Muscle of back (tissue), 3 donors: ENCODE measurements at regions not wholly inside any gene's neighbourhood (a gene's known extent, or its start where the extent isn't known, plus 50 kb on each side); places are given as distances from the start of the nearest gene placed in this dataset.
"Not testable (repeated sequence)": the region's sequence is repeated elsewhere in the genome, so short reads cannot be mapped to it uniquely, and the experiment has no call there.

Experiments
- DNase-seq, 3 donors: peaks; one replicate each; pipeline versions ENCODE4 v3.0.0 to v3.0.0-alpha.2; 2013

DNA sequence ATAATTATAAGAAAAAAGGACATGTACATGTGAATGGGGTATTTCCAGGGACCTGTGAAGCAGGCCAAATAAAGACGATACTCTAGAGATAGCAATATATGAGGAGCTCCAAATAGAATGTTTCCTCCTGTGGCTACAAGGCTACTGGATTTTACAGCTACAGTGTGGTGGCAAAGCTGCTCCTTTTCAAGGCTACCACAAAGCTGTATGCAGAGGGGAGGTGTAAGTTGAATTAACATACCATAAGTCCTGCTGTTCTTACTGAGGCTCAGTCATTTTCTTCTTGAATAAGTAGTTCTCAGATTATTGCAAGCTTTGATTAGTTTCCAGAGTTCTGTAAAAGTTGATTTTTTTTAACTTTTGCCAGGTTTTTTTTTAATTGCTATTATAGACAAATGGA, 1184.6 kb upstream of the EPHA6 start:
- no peak for DNase-seq

DNA sequence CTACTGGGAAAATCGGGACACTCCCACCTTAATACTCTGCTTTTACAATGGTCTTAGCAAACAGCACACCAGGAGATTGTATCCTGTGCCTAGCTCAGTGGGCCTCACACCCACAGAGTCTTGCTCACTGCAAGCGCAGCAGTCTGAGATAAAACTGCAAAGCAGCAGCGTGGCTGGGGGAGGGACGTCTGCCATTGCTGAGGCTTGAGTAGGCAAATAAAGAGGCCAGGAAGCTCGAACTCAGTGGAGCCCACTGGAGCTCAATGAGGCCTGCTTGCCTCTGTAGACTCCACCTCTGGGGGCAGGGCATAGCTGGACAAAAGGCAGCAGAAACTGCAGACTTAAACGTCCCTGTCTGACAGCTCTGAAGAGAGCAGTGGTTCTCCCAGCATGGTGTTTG, 1169.1 kb upstream of the EPHA6 start:
- no peak for DNase-seq

DNA sequence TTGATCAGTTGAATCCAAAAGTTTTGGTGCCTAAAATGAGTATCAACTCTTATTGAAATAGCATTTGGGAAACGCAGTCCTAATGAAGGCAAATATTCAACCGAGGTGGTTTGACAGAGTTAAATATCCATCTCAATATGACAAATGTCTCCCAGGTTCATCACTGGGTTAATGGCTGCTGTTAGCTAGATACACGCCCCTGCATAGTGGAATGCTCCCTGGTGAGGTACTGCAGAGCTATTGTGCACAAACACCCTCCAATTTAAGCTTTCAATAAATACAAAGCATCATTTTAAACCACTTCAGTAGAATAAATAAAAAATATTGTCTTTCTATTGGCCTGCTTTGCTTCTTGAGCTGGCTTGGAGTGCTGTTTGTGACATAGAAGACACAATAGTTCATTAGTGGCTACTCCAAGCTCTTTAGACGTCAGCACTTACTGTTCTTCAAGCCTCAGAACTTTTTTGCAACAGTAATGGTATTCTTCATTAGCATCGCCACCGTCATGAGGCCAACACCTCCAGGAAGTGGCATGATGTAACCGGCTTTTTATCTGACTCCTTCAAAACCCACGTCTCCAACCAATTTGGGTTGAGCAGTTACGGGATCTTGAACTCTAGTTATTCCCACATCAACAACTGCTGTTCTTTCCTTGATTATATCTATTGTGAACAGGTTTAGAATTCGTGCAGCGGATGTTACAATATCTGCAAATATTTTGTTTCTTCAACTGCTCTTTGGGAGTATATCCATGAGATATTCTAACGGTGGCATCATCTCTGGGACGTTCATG, 1159.6 kb upstream of the EPHA6 start:
- DNase-seq, result no peak

DNA sequence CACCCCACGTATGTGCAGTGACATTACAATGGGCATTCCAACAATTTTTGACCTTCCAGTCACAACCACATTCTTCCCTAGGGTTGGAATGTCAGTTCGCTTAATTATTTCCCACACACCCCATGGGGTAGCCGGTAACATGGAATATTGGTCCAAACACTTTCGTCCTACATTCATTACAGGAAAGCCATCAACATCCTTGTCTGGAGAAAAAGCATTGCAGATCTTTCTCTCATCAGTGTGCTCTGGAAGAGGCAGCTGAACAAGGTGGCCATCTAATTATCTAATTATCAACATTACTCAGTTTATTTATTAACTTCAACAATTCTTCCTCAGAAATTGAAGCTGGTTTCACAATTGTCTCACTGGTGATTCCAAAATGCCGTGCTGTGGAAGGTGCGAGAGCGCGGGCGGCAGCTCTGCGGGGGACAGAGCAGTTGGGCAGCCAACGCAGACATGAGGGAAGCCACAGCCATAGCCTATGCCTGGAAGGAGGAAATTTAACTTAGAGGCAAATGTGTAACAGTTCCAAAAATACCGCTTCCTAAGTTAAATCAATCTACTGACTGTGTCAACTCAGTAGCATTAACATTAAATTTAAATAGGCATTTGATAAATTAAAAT, 1158.9 kb upstream of the EPHA6 start:
- DNase-seq, result no peak

DNA sequence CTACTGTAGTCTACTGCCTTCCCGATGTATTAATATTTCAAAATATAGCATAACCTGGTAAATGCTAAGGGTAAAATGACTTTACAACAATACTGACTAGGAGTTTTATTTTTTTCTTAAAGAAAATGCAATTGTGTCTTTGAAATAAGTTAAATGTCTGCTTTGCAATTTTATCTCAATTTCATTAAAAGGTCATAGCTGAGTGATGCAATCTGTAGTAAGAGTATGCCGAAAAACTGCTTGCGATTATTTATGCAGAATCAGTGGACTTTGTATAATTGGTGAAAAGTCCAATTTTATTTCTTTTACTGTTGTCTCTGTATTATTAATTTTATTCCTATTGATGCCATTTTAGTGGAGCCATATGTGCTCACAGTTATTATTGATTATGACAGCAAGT, 1143.6 kb upstream of the EPHA6 start:
- DNase-seq, result no peak

DNA sequence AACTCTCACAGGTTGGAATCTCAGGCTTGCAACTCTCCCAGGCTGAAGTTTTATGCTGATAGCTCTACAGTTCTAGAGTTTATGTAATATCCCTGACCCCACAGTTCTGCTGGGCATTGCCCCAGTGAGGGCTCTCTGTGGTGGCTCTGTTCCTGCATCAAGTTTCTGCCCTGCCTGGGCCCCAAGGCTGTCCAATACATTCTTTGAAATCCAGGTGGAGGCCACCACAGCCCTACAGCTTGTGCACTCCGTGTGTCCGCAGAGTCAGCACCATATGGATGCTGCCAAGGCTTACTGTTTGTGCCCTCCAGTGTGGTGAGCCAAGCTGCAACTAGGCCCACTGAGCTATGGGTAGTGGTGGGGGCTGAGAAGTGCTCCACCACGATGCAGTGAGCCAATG, 1141.2 kb upstream of the EPHA6 start:
- DNase-seq, result no peak

DNA sequence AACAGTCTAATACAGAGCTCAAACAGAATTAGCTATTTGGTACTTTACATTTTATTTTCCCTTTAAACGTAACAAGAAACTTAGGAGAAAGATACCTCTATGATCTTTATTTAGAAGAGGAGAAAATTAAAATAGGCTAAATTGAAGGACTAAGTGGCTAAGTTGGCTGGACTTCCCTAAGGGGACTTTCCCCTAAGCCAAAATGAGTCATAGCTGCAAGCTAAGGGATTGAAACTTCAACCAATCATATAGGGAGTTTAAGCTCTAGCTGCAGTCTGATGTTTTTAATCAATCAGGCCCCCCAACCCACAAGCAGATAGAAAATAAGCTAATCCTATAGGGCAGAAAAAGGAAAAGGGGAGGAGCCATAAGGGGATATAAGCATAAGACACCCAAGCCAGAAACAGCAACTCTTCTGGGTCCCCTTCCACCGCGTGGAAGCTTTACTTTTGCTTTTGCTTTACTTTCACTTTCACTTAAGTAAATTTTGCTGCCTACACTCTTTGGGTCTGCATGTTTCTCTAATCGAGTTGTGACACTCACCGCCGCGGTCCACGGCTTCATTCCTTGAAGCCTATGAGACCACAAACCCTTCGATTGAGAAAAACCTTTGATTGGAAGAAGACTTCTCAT, 1108.5 kb upstream of the EPHA6 start:
- no peak for DNase-seq

DNA sequence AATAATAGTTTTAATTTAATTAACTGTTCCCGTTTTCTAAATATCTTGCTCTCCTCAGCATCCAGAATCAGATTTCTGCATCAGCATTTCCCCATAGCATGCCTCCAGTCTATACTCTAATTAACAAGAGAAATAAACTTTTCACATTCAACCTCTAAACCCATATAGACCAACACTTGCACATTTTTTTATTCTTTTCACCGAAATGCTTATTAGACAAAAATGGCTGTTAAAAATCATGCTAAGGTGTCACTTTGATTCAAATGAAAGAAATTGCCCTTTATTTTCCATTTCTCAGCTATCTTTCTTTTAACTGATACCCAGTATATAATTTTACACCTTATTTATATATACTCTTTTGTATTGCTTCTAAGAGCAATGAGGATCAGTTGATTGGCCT, 1107.1 kb upstream of the EPHA6 start:
- no peak for DNase-seq

DNA sequence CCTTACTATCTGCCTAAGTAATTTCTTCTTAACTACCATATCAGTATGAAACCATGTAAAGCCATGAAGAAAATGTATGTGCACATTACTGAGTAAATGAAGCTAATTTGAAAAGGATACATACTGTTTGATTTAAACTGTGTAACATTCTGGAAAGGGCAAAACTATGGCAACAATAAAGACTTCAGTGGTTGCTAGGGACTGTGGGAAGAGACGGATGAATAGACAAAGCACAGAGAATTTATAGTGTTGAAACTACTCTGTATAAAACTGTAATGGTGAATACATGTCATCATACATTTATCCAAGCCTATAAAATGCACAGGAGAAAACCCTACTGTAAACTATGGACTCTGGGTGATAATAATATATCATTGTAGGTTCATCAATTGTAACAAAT, 1103.7 kb upstream of the EPHA6 start:
- DNase-seq, result no peak

DNA sequence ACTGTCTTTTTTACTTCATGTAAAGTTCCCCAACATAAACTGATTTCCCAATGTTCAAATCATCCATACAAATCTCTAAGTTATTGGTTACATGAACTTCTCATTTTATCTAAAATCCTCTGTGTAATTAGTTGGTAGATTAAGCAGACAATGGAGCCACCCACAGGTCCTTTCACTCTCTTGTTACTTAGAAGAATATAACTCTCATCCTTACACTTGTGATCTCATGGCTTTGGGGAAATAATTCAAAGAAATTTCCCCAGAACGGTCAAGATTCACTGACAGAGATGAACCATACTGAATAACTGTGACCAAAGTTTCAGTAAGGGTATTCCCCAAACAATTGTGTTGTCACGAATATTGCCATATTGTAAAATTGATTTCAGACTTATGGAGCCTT, 1102.6 kb upstream of the EPHA6 start:
- no peak for DNase-seq

DNA sequence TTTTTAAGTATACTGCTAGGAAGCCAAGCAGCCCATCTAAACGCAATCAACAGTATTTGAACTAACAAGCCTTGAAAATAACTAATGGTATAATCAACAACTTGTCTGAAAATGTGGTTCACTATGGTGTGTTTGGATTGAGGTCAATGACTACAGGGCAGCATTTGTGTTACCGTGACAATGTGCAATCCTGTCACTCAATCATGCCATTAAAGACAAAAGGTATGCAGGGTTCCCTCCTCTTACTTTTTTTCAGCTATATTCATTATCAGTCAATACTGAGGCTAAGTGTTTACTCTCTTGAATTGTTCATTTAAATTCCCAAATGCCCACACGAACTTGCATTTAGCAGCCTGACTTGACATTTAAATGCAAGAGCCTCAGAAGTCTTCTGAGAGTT, 1099.3 kb upstream of the EPHA6 start:
- no peak for DNase-seq

DNA sequence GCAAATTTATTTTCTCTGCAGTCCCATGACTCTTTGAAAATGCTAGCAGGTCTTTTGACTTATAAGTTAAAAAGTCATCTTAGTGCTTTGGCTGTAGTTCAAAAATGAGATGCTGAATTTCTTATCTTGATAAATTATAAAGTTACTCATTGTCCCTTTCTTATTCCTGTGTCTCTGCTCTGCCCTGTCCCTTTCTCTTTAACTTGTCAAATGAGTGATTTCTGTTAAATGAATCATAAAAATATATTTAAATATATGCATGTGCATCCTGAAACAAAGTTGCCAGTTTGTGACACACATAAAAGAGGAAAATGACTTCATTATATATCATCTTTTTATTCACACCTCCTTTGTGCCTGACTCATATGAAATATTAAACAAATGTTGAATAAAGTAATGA, 1097.3 kb upstream of the EPHA6 start:
- DNase-seq, result no peak

DNA sequence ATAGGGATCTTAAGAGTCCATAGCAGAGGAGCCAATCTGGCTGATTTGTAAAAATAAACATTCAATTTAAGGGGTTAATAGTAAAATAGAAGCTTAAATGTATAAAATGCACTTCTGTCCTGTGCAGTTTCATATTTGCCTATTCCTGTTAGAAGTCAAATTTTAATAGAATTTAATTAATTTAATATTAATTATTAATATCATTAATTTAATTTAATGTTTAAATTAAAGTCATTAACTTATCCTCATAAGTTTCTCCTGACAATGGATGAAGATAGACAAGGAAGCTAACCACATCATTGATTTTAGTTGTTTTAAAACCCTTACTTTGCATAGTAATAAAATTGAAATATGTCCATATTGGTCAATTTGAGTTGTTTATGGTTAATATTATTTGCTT, 1096.2 kb upstream of the EPHA6 start:
- no peak for DNase-seq

DNA sequence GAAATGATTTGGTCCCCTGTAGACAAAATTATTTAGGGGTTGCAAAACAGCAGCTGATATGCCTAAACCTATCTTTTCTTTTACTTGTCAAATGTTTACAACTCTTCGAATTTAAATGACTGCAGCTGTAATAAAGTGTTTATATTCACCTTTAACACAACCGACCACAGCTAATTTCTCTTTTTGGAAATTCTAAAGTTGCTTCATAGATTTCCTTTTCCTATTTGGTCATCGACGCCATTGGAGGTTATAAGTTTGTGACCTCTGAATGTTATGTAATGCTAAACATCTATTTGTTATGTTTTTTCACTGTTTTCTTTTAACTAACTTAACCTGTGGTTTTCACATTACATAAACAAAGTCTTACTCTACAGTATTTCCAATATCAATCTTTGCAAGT, 1094.9 kb upstream of the EPHA6 start:
- DNase-seq, result no peak

DNA sequence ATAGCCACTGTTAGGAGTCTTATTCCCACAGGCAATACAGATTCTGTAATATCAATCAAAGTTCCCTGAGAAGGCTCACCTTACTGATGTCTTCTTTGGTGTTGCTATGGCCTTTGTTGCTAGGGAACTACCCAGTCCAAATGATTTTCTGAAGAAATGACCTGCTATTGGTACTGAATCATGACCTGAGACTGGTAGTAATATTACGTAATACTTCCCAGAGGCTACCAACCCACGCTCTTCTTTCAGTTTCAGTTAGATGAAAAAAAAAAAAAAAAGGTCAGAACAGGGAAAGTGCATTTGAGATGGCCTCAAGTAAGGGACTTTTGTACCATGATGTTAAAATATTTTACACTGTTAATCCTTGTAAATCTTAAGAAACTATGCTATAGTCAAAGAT, 1092.5 kb upstream of the EPHA6 start:
- no peak for DNase-seq

DNA sequence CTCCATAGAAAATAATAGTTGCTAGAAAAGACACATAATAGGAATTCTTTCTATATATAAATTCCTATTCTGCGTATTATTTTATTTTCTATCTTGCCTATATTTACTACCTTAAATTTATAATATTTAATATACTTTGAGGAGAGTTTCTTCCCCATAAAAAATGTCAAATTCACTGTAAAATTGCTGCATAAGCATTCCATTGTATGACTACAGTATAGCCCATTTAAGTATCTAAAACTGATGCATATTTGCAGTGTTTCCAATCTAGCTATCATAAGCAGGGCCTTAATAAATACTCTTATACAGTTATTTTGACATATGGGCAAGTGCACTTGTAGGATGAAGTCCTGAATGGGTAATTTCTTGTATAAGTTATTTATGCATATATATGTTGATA, 1088.6 kb upstream of the EPHA6 start:
- no peak for DNase-seq

DNA sequence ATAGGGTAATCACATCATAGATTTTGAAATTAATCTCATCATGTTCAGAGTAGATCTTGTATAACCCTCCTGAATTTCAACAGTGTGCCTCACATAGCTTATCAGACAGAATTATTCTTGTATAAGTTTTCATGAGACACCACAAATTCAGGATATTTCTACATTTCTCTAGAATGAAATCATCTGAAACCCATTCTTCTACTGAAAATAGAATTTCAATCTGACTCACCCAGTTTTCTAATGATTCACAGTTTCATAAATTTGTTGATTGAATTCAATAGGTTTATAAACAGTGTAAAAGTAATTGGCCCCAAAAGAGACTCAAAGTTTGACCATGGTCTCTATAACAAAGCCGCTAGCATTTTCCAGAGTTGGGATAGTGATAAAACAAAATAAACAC, 1082.6 kb upstream of the EPHA6 start:
- DNase-seq, result no peak

DNA sequence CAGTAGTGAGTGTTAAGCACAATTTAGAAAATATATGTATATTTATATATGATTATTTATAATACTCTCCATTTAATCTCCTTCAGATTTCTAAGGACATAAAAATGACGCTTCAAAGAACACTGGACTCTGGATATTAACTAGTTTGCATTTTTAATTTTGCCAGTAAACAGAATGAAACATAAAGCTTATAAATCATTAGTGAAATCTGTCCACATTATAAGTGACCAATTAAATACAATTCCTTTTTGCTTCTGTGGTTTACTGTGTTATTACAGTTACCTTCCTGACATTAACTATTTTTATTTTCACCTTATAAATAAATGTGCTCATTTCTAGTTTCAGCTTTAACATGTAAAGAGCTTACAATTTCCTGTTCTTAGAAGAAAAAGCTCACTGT, 1081.1 kb upstream of the EPHA6 start:
- no peak for DNase-seq

DNA sequence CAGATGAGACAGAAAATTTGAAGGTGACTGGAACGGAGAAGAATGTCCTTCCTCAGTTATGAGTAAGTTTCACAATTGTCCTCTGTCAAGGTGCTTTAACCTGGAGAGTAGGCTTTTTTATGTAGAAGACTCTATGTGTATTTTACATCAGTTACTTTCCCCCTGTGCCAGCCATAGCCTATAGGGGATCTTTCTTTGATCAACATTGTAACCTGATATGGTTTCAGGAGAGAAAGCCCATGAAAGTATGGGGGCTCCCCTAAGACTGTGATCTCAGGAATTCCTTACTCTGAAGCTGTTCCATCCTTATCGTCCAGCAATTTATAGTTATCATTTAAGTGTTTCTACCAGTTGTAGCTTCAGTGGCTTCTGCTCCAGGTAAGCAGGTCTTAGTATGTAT, 1076.3 kb upstream of the EPHA6 start:
- no peak for DNase-seq

DNA sequence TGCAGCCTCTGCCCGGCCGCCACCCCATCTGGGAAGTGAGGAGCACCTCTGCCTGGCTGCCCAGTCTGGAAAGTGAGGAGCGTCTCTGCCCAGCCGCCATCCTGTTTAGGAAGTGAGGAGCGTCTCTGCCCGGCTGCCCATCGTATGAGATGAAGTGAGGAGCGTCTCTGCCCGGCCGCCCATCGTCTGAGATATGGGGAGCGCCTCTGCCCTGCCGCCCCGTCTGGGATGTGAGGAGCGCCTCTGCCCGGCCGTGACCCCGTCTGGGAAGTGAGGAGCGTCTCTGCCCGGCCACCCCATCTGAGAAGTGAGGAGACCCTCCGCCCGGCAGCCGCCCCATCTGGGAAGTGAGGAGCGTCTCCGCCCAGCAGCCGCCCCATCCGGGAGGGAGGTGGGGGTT, 1069.5 kb upstream of the EPHA6 start:
- DNase-seq, result not testable (repeated sequence)

DNA sequence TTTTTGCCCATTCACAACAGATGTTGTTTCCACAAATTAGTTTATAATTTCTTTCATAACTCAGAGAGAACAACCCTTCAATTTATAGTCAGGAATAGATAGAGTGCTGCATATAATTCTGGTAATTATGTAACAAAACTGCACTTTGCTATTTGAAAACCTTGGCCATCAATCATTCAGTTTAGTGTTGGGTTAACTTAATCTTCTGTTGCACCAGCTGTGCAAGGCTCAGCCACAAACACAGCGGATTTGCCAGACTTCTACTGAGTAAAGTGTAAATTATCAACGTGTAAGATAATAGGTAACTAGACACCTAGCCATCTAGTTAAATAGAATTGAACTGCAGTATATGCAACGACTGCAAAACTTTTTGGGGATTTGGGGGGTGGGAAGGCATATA, 1064.3 kb upstream of the EPHA6 start:
- DNase-seq, result no peak

DNA sequence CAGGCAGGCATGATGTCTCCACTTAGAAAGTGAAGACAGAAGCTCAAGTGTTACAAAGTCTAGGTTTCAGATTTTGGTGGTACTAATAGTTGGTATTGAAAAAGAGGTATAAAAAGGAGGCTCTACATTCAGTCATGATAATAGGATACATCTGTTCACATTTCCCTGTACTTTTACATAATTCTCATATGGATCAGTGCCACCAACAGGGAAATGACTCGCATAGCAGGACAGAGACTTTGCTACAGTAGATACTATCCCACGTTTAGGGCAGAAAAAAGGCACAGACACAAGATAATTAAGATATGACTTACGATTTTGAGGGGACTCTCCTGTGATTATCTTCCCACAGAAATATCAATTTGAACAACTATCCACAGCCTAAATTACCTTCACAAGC, 1062.9 kb upstream of the EPHA6 start:
- no peak for DNase-seq

DNA sequence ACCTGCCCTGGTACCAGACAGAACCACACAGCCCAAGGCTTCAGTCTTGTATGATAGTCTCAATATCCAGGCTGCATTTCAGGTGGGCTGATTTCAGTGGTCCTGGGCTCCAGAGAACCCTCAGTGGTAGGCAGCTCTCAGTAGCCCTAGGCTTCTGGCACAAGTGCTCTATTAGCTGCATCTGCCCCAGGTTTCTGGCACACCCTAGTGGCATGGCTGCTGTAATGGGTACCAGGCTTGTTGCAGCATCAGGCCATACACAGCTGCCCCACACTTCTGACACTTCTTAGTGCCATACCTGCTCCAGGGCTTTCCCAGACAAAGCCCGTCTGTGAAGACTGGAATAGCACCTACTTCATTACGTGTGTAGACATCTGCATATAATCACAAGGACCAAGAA, 1062.2 kb upstream of the EPHA6 start:
- no peak for DNase-seq

DNA sequence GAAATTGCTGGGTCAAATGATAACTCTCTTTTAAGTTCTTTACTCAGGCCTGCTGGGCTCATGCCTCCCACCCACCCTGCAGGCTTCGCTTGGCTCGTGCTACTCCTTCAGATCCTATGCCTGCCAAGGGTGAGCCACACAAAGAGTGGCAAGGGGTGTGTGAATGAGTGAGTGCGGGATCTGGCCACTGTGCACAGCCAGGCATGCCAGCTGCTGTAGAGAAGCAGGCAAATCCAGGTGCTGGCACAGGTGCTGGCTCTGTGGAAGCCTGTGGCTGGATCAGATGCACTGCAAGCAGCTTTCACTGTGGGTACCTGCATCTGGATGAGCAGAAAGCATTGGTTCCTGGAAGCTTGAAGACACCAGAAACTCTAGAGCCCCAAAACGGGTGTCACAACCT, 1055.7 kb upstream of the EPHA6 start:
- no peak for DNase-seq
